RWPE1 (cell line): ENCODE measurements at regions not wholly inside any gene's neighbourhood (a gene's known extent, or its start where the extent isn't known, plus 50 kb on each side); places are given as distances from the start of the nearest gene placed in this dataset.

Experiments used
- CTCF ChIA-PET: fragments of 350-600 bp; sonication (Branson Sonifier 250); formaldehyde crosslinking; extraction: SDS; loops from one replicate; lab custom pipeline; 2021; lab: Yijun Ruan, JAX
- POLR2A ChIA-PET: fragments of 400-600 bp; formaldehyde crosslinking; extraction: SDS; loops from one replicate; lab custom pipeline; 2020; ENCODE audit warnings: antibody characterized with exemption; ENCODE audit not compliant: low non-redundant PET; lab: Yijun Ruan, JAX
- DNase-seq: peaks from one replicate; pipeline ENCODE4 v3.0.0; 2012; ENCODE audit warnings: low spot score
- H3K27ac ChIP-seq: fragments of 450-650 bp; 2 replicates; pipeline ENCODE4 v1.5.1; 2017
- CTCF ChIP-seq: fragments of 450-650 bp; conservative IDR thresholded peaks from 2 replicates; pipeline ENCODE4 v1.5.1; 2017; ENCODE audit warnings: low read depth, mild to moderate bottlenecking

GRCh38 chr11:112369374-112369773 is 108.7 kb upstream of the PLET1 start:
- H3K27ac ChIP-seq, result no peak overlapping the region
- DNase-seq, result no peak
- TF ChIP-seq CTCF, result no peak
- ChIA-PET POLR2A (no interaction called here), CTCF (no interaction called here)

GRCh38 chr11:112369916-112370315 is 109.3 kb upstream of the PLET1 start:
- H3K27ac ChIP-seq, result no peak overlapping the region
- DNase-seq, result no peak
- POLR2A ChIA-PET, result no interaction called here
- CTCF ChIA-PET, result no interaction called here
- no peak for TF ChIP-seq CTCF

- no peak for DNase-seq
- ChIA-PET POLR2A (no interaction called here), CTCF (no interaction called here)
- H3K27ac ChIP-seq, result no peak overlapping the region
- no peak for TF ChIP-seq CTCF
These were observed 114.0 kb upstream of the PLET1 start for GRCh38 chr11:112374486-112375140.

- H3K27ac ChIP-seq, result no peak overlapping the region
- POLR2A ChIA-PET, result no interaction called here
- CTCF ChIA-PET, result no interaction called here
These were observed 117.3 kb upstream of the PLET1 start for GRCh38 chr11:112377946-112378345.

GRCh38 chr11:112380464-112380863 is 119.8 kb upstream of the PLET1 start:
- DNase-seq, result no peak
- ChIA-PET POLR2A (no interaction called here), CTCF (interaction anchor here (0.5 kb wide), 1 partner anchor 326 kb away, joined by 3 read pairs; no protein-coding TSS in a partner anchor)
- TF ChIP-seq CTCF, result no peak
- no peak overlapping the region for H3K27ac ChIP-seq

More at GRCh38 chr11:112377946-112378345, 117.3 kb upstream of the PLET1 start:
- DNase-seq, result no peak
- TF ChIP-seq CTCF, result no peak

- no peak for TF ChIP-seq CTCF
- no peak overlapping the region for H3K27ac ChIP-seq
- DNase-seq, result no peak
- CTCF ChIA-PET, result interaction anchor here (0.6 kb wide), 1 partner anchor 1061 kb away, joined by 4 read pairs; no protein-coding TSS in a partner anchor
- POLR2A ChIA-PET, result no interaction called here
These were observed 120.9 kb upstream of the PLET1 start for GRCh38 chr11:112381578-112381977.
